Stimulated activated CD4-positive, alpha-beta T cell treated with anti-CD3 and anti-CD28 coated beads, Interleukin-4, amount 100 ng/mL, for 1 hour (primary cell): ENCODE measurements at regions not wholly inside any gene's neighbourhood (a gene's known extent, or its start where the extent isn't known, plus 50 kb on each side); places are given as distances from the start of the nearest gene placed in this dataset.
"Not testable (repeated sequence)": the region's sequence is repeated elsewhere in the genome, so short reads cannot be mapped to it uniquely, and the experiment has no call there.

Experiments
- DNase-seq: peaks from one replicate; pipeline ENCODE4 v3.0.0-alpha.2; 2020

- not testable (repeated sequence) for DNase-seq
Observed at GRCh38 chr16:31581065-31581464, 53.4 kb downstream of the AHSP start.

DNA sequence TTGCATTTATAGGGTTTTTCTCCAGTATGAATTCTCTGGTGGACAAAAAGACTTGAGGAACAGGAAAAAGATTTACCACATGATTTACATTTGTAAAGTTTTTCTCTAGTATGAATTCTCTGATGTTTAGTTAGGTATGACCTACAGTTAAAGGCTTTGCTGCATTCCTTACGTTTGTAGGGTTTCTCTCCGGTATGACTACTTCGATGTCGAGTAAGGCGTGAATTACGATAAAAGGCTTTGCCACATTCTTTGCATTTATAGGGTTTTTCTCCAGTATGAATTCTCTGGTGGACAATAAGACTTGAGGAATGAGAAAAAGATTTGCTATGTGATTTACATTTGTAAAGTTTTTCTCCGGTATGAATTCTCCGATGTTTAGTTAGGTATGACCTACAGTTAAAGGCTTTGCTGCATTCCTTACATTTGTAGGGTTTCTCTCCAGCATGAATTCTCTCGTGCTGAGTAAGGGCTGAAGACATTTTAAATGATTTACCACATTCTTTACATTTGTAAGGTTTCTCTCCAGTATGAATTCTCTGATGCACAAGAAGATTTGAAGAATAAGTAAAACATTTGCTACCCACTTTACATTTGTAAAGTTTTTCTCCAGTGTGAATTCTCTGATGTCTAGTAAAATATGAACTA is 74.2 kb downstream of the AHSP start:
- not testable (repeated sequence) for DNase-seq

- no peak for DNase-seq
Observed at GRCh38 chr16:31618130-31618529, 90.4 kb downstream of the AHSP start.

GRCh38 chr16:31636433-31636832 is 108.7 kb downstream of the AHSP start:
- DNase-seq = no peak

DNA sequence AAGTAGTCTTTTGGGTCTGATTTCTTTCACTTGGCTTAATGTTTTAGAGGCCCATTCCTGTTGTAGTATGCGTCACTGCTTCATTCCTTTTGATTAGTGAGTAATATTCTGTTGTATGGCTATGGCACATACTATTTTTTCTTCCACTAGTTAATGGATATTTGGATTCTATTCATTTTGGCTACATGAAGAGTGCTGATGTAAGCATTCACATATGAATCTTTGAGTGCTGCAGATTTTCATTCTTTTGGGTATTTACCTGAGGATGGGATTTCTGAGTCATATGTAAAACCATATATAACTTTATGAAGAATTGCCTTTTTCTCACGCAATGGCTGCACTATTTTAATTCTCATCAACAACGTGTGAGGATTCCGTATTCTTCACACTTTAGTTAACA is 113.6 kb downstream of the AHSP start:
- DNase-seq = no peak

GRCh38 chr16:31655674-31656073 is 128.0 kb downstream of the AHSP start:
- DNase-seq = not testable (repeated sequence)

GRCh38 chr16:31664683-31665482 is 137.2 kb downstream of the AHSP start:
- DNase-seq = no peak

GRCh38 chr16:31674686-31675085 is 147.0 kb downstream of the AHSP start:
- DNase-seq = no peak

- no peak for DNase-seq
Observed at GRCh38 chr16:31676731-31677130, 149.0 kb downstream of the AHSP start.

- DNase-seq = no peak
Observed at GRCh38 chr16:31678649-31679325, 151.1 kb downstream of the AHSP start.

DNA sequence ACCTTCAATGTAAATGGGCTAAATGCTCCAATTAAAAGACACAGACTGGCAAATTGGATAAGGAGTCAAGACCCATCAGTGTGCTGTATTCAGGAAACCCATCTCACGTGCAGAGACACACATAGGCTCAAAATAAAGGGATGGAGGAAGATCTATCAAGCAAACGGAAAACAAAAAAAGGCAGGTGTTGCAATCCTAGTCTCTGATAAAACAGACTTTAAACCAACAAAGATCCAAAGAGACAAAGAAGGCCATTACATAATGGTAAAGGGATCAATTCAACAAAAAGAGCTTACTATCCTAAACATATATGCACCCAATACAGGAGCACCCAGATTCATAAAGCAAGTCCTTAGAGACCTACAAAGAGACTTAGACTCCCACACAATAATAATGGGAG is 161.6 kb downstream of the AHSP start:
- DNase-seq = not testable (repeated sequence)

- not testable (repeated sequence) for DNase-seq
Observed at GRCh38 chr16:31692338-31692737, 164.6 kb downstream of the AHSP start.

GRCh38 chr16:31693733-31694132 is 166.0 kb downstream of the AHSP start:
- no peak for DNase-seq

- no peak for DNase-seq
Observed at GRCh38 chr16:31694461-31694860, 166.8 kb downstream of the AHSP start.

GRCh38 chr16:31695667-31696066 is 168.0 kb downstream of the AHSP start:
- DNase-seq = no peak

DNA sequence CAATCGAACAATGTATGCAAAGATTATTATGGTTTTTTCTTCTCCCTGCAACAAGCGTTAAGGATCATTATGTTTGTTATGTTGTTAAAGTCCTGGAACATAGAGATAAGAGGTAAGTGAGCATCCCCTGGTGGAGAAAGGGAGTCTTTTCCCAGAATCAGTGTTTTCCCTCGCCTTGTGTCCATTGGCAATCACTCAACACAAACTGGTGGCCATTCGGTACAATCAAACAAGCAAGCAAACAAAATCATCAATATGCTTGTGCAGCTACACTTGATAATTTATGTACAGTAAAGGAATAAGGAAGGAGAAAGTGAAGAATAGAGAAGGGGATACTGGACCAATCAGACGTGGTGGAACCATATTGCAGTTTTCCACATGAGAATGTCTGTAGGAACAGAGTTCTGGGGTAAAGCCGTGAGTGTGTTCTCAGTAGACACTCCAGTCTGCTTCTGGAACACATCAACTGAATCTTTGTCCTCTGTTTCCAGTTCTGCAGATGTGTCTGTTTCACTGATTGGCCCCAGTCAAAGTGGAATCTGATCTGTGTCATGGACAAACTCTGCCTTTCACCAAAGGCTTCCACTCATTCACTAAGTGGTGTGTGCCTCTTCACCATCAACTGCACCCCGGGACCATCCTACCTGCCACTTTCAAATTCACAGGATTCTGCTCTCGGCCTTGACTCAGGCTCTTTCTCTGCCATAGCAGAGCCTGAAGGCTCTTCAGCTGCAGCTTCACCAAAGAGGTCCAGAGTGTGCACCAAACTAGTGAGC is 169.5 kb downstream of the AHSP start:
- DNase-seq = no peak

- no peak for DNase-seq
Observed at GRCh38 chr16:31697744-31698125, 170.0 kb downstream of the AHSP start.

- DNase-seq = no peak
Observed at GRCh38 chr16:31698901-31699300, 171.2 kb downstream of the AHSP start.

- no peak for DNase-seq
Observed at GRCh38 chr16:31699601-31700000, 171.9 kb downstream of the AHSP start.

DNA sequence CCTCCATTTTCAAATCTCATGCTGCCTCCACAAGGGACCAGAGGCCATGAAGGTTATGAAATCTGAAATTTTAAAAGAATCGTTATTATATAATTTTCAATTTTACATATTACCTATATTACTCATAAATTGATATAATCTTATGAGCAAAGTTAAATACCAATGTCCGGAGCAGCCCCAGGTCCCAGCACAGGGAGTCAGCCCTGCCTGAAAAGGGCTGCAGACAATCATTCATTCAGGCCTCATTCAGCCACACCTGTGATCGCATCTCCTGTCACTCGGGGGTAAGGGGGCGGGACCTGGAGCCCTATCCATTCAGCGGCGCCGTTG is 172.5 kb downstream of the AHSP start:
- DNase-seq = no peak

DNA sequence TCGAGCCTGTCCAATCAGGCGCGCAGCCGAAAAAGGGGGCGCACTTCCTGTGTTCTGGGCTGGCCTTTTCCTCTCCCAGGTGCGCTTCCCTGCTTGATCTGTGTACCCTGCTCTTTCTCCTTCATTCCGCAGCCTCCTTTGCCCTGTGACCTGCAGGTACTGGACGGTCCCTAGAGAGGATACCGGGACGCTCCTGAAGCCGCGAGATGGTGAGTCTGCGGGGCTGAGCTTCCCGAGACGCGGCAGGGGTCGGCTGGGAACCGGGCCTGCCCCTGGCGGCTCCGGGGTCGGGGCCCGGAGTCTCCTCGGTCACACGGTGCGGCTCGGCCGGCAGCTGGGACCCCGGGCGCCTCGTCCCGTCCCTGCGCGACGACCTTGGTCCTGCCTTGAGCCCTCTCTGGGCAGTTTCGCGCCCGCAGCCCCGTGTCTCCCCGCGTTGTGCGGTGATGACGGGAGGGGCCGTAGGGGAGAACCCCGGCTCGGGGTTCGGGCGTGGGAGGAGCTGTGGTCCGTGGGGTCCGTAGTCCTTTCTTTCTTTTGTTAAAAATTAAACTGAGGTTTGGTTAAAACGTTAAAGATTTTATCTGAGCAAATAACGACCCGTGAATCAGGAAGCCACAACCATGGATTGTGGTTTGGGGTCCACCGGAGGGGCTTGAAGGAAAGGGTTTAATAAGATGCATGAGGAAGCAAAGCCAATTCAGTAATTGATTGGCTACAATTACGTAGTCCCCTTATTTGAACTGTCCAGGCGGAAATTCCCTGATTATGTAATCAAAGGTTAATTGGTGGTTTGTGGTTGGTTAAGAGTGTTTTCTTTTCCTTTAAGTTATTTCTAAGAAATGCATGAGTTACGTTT is 172.8 kb upstream of the ZNF267 start:
- DNase-seq = peak; percentile 90

GRCh38 chr16:31701734-31702133 is 171.9 kb upstream of the ZNF267 start:
- DNase-seq = no peak
